H1 (cell line): ENCODE measurements at regions not wholly inside any gene's neighbourhood (a gene's known extent, or its start where the extent isn't known, plus 50 kb on each side); places are given as distances from the start of the nearest gene placed in this dataset.

Experiments
- CTCF ChIA-PET: fragments of 300-600 bp; sonication (Branson Sonifier 250); formaldehyde crosslinking; loops from one replicate; lab custom pipeline; 2021; ENCODE audit not compliant: partially characterized antibody; lab: Charles Lee
- POLR2A ChIA-PET: fragments of 300-600 bp; sonication (Branson Sonifier 250); formaldehyde crosslinking; loops from one replicate; lab custom pipeline; 2021; ENCODE audit warnings: inconsistent platforms; ENCODE audit not compliant: partially characterized antibody; lab: Charles Lee
- DNase-seq, 2 experiments: peaks; one replicate each; pipeline versions ENCODE4 v3.0.0 to v3.0.0-alpha.2; 2010 to 2022; ENCODE audit warnings: low spot score in 2 of 2, low read depth in 1 of 2, mixed read lengths in 1 of 2
- FAIRE-seq: peaks from 2 replicates; lab custom pipeline; 2011; peaks lifted over from hg19 to GRCh38; lab: Jason Lieb, UNC
- H2AFZ ChIP-seq: 2 replicates; pipeline ENCODE4 v1.8.1; 2012; ENCODE audit warnings: low read length, inconsistent platforms
- H2AK5ac ChIP-seq: 2 replicates; pipeline ENCODE4 v1.6.1; 2013; ENCODE audit warnings: low read depth, low read length
- H2BK120ac ChIP-seq: replicated peaks from 2 replicates; pipeline ENCODE3; 2013; ENCODE audit warnings: low read depth, low read length, inconsistent platforms
- H2BK12ac ChIP-seq: 2 replicates; pipeline ENCODE4 v1.6.1; 2013; ENCODE audit warnings: low read depth, low read length
- H2BK15ac ChIP-seq: 2 replicates; pipeline ENCODE4 v1.6.1; 2013; ENCODE audit warnings: low read length
- H2BK20ac ChIP-seq: 2 replicates; pipeline ENCODE4 v1.6.1; 2013; ENCODE audit warnings: low read length
- H2BK5ac ChIP-seq: 2 replicates; pipeline ENCODE4 v1.6.1; 2013; ENCODE audit warnings: low read depth, low read length
- H3K14ac ChIP-seq: 2 replicates; pipeline ENCODE4 v1.6.1; 2013; ENCODE audit warnings: inconsistent platforms; ENCODE audit not compliant: insufficient read length
- H3K18ac ChIP-seq: 2 replicates; pipeline ENCODE4 v1.6.1; 2013; ENCODE audit warnings: low read length; ENCODE audit errors: extremely low read depth
- H3K23ac ChIP-seq: 2 replicates; pipeline ENCODE4 v1.6.1; 2013; ENCODE audit warnings: inconsistent platforms; ENCODE audit not compliant: insufficient read length
- H3K23me2 ChIP-seq: 2 replicates; pipeline ENCODE4 v1.6.1; 2013; ENCODE audit warnings: low read depth, low read length
- H3K27ac ChIP-seq: 2 replicates; pipeline ENCODE4 v1.6.1; 2011; ENCODE audit warnings: low read depth, low read length, inconsistent platforms
- H3K27me3 ChIP-seq, 4 experiments: replicated peaks in 1 of 4; 1 replicate in 1 of 4; 2 replicates in 3 of 4; pipeline versions ENCODE4 v1.6.1 to v1.8.1; 2011 to 2013; ENCODE audit warnings: low read length in 3 of 4, mild to moderate bottlenecking in 3 of 4, inconsistent platforms in 2 of 4, mixed read lengths in 2 of 4, moderate library complexity in 1 of 4; ENCODE audit not compliant: control insufficient read depth in 3 of 4, insufficient read depth in 3 of 4; ENCODE audit errors: extremely low read depth in 1 of 4
- H3K36me3 ChIP-seq, 4 experiments: 2 replicates each; pipeline versions ENCODE4 v1.6.1 to v1.8.1; 2011 to 2013; ENCODE audit warnings: mild to moderate bottlenecking in 4 of 4, low read length in 3 of 4, moderate library complexity in 2 of 4, control low read depth in 1 of 4, inconsistent platforms in 1 of 4; ENCODE audit not compliant: insufficient read depth in 4 of 4, control insufficient read depth in 2 of 4
- H3K4ac ChIP-seq: replicated peaks from 2 replicates; pipeline ENCODE3; 2013; ENCODE audit warnings: low read length, low read depth, mixed read lengths, inconsistent platforms; ENCODE audit not compliant: insufficient read length
- H3K4me1 ChIP-seq, 4 experiments: replicated peaks in 1 of 4; 1 replicate in 1 of 4; 2 replicates in 3 of 4; pipeline versions ENCODE4 v1.6.1 to v1.8.1; 2011 to 2013; ENCODE audit warnings: low read length in 3 of 4, inconsistent platforms in 2 of 4, mixed read lengths in 1 of 4; ENCODE audit not compliant: insufficient read depth in 4 of 4, control insufficient read depth in 3 of 4
- H3K4me2 ChIP-seq, 2 experiments: 2 replicates each; pipeline versions ENCODE4 v1.6.1 to v1.8.1; 2011 to 2013; ENCODE audit warnings: low read depth in 2 of 2, low read length in 2 of 2, control low read depth in 1 of 2, inconsistent platforms in 1 of 2, mild to moderate bottlenecking in 1 of 2; ENCODE audit not compliant: insufficient read depth in 1 of 2
- H3K4me3 ChIP-seq, 4 experiments: fragments of 200-600, 300-600 bp in 1 of 4; sonication (generic), shearing (Covaris generic), sonication (Bioruptor Twin) in 1 of 4; 2 replicates each; pipeline versions ENCODE4 v1.5.1 to v1.8.1; 2011 to 2016; ENCODE audit warnings: low read length in 4 of 4, low read depth in 3 of 4, control low read depth in 2 of 4, inconsistent platforms in 2 of 4, mild to moderate bottlenecking in 2 of 4, mixed read lengths in 1 of 4, moderate library complexity in 1 of 4; ENCODE audit not compliant: insufficient read depth in 2 of 4; ENCODE audit errors: extremely low read depth in 1 of 4
- H3K56ac ChIP-seq: replicated peaks from 2 replicates; pipeline ENCODE3; 2013; ENCODE audit warnings: low read depth, mild to moderate bottlenecking, mixed read lengths, low read length, inconsistent platforms; ENCODE audit not compliant: insufficient read length
- H3K79me1 ChIP-seq: 2 replicates; pipeline ENCODE4 v1.6.1; 2013; ENCODE audit warnings: low read depth, low read length, control low read depth
- H3K79me2 ChIP-seq, 2 experiments: 2 replicates each; pipeline versions ENCODE4 v1.6.1 to v1.8.1; 2012 to 2013; ENCODE audit warnings: low read length in 2 of 2, mild to moderate bottlenecking in 2 of 2, inconsistent platforms in 1 of 2; ENCODE audit not compliant: insufficient read depth in 2 of 2, control insufficient read depth in 1 of 2
- H3K9ac ChIP-seq, 4 experiments: replicated peaks in 1 of 4; 1 replicate in 1 of 4; 2 replicates in 3 of 4; pipeline versions ENCODE4 v1.6.1 to v1.8.1; 2011 to 2013; ENCODE audit warnings: low read depth in 3 of 4, low read length in 3 of 4, control low read depth in 2 of 4, mild to moderate bottlenecking in 2 of 4, moderate library complexity in 2 of 4, inconsistent platforms in 1 of 4; ENCODE audit errors: extremely low read depth in 1 of 4
- H3K9me3 ChIP-seq, 2 experiments: 2 replicates each; pipeline versions ENCODE4 v1.6.1 to v1.8.1; 2012 to 2013; ENCODE audit warnings: mild to moderate bottlenecking in 2 of 2, moderate library complexity in 2 of 2, control low read depth in 1 of 2, inconsistent platforms in 1 of 2, low read depth in 1 of 2, low read length in 1 of 2, mixed read lengths in 1 of 2; ENCODE audit not compliant: insufficient read depth in 2 of 2
- H4K20me1 ChIP-seq, 2 experiments: replicated peaks in 1 of 2; 2 replicates each; pipeline versions ENCODE3 to v1.8.1; 2011 to 2013; ENCODE audit warnings: inconsistent platforms in 2 of 2, low read length in 2 of 2, mild to moderate bottlenecking in 1 of 2; ENCODE audit not compliant: insufficient read depth in 2 of 2, control insufficient read depth in 1 of 2
- H4K5ac ChIP-seq: 2 replicates; pipeline ENCODE4 v1.6.1; 2013; ENCODE audit warnings: low read length, low read depth, mixed read lengths, inconsistent platforms; ENCODE audit not compliant: insufficient read length
- H4K8ac ChIP-seq: 2 replicates; pipeline ENCODE4 v1.8.0; 2013; ENCODE audit warnings: mild to moderate bottlenecking, moderate library complexity, low read length, inconsistent platforms; ENCODE audit not compliant: insufficient read depth; ENCODE audit errors: extremely low read depth
- H4K91ac ChIP-seq: replicated peaks from 2 replicates; pipeline ENCODE3; 2013; ENCODE audit warnings: low read length, mixed read lengths, inconsistent platforms; ENCODE audit not compliant: insufficient read length
- BCL11A ChIP-seq, 2 experiments: IDR thresholded peaks; one replicate each; pipeline ENCODE4 v1.6.1; 2011; ENCODE audit warnings: low read depth in 2 of 2, low read length in 2 of 2, mild to moderate bottlenecking in 2 of 2
- CEBPB ChIP-seq: IDR thresholded peaks from 2 replicates; pipeline ENCODE4 v1.6.1; 2012; ENCODE audit warnings: low read depth, low read length
- CHD2 ChIP-seq: IDR thresholded peaks from 2 replicates; pipeline ENCODE4 v1.6.1; 2012; ENCODE audit warnings: low read length, improper control_type of control experiment
- JUND ChIP-seq: IDR thresholded peaks from 2 replicates; pipeline ENCODE4 v1.6.1; 2011; ENCODE audit warnings: mild to moderate bottlenecking, improper control_type of control experiment, low read length
- POLR2AphosphoS5 ChIP-seq: IDR thresholded peaks from 2 replicates; pipeline ENCODE4 v1.6.1; 2011; ENCODE audit warnings: low read depth, low read length
- RBBP5 ChIP-seq: IDR thresholded peaks from 2 replicates; pipeline ENCODE4 v1.7.1; 2012; ENCODE audit warnings: low read depth, mild to moderate bottlenecking, inconsistent platforms, low read length, moderate library complexity, borderline replicate concordance
- RNF2 ChIP-seq: fragments of 200-900, 300-1000 bp; sonication (generic); IDR thresholded peaks from 2 replicates; pipeline ENCODE4 v1.7.1; 2016; ENCODE audit warnings: borderline replicate concordance, low read depth, mild to moderate bottlenecking, antibody characterized with exemption, low read length; ENCODE audit not compliant: poor library complexity, severe bottlenecking; ENCODE audit errors: missing control alignments
- SIX5 ChIP-seq: IDR thresholded peaks from 2 replicates; pipeline ENCODE4 v1.6.1; 2011; ENCODE audit warnings: mild to moderate bottlenecking, low read depth, low read length
- SP1 ChIP-seq: IDR thresholded peaks from 2 replicates; pipeline ENCODE4 v1.6.1; 2011; ENCODE audit warnings: low read depth, low read length
- SP2 ChIP-seq: IDR thresholded peaks from 2 replicates; pipeline ENCODE4 v1.6.1; 2012; ENCODE audit warnings: mild to moderate bottlenecking, low read length, inconsistent platforms
- SRF ChIP-seq: IDR thresholded peaks from 2 replicates; pipeline ENCODE4 v1.6.1; 2011; ENCODE audit warnings: mild to moderate bottlenecking, low read depth, low read length, moderate library complexity
- SUZ12 ChIP-seq: fragments of 200-600 bp; sonication (generic); IDR thresholded peaks from 2 replicates; pipeline ENCODE4 v1.6.1; 2012; ENCODE audit warnings: mild to moderate bottlenecking, inconsistent platforms, low read length, moderate library complexity, mixed read lengths
- TAF7 ChIP-seq: optimal IDR thresholded peaks from 2 replicates; pipeline ENCODE3; 2011; ENCODE audit warnings: low read depth, mild to moderate bottlenecking, inconsistent platforms, low read length, moderate library complexity, borderline replicate concordance
- WGBS, 2 experiments: shearing (Covaris generic) in 1 of 2; methylation state at CpG; one replicate each; pipeline versions ENCODE4 v1.1.6 to v1.1.7; 2013 to 2015; ENCODE audit warnings: low lambda C conversion rate in 2 of 2, mixed read lengths in 2 of 2, inconsistent platforms in 1 of 2, low coverage in 1 of 2, missing lambda C conversion rate in 1 of 2; ENCODE audit not compliant: insufficient replicate concordance in 2 of 2, insufficient coverage in 1 of 2, insufficient read length in 1 of 2; ENCODE audit errors: extremely low coverage in 1 of 2, missing lambda C conversion rate in 1 of 2; 5-methylcytosine and 5-hydroxymethylcytosine counted together
- TF ChIP-seq, protein P1 (sequence below): IDR thresholded peaks from 2 replicates; pipeline ENCODE4 v1.6.1; 2012; ENCODE audit warnings: inconsistent platforms
- TF ChIP-seq, protein P2 (sequence below): IDR thresholded peaks from 2 replicates; pipeline ENCODE4 v1.6.1; 2011; ENCODE audit warnings: low read length, improper control_type of control experiment

DNA sequence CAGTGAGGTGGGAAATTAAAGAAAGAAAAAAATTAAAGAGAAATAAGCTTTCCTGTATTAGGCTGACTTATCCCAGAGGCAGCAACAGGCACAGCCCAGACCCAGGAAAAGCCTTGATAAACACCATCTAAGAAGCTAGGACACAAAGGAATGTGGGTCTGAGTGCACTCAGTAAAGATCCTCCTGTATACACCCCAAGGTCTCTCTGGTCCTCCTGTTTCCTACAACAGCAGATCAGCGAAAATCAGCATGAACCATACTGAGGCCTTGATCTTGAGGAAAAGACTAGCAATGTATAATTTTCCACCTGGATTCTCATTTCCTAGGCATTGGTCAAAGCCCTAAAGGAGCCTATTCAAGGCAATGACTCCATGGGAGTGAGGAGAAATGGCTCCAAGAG, 486.3 kb upstream of the CCDC196 start:
- H3K9ac ChIP-seq: no peak overlapping the region
- H3K56ac ChIP-seq: no peak overlapping the region
- H4K91ac ChIP-seq: no peak overlapping the region
- H2BK15ac ChIP-seq: no peak overlapping the region
- no peak overlapping the region for H3K4ac ChIP-seq
- no peak overlapping the region for H3K23ac ChIP-seq
- H3K18ac ChIP-seq: no peak overlapping the region
- no peak for FAIRE-seq
- ChIA-PET CTCF (interaction anchor here (0.7 to 0.9 kb wide), 2 partner anchors 11 to 41 kb away, joined by 3 read pairs; no protein-coding TSS in a partner anchor), POLR2A (no interaction called here)
- H3K9me3 ChIP-seq: peaks cover 28 to 31% of the 10 kb centered on the region in 2 experiments
- no peak overlapping the region for H2AK5ac ChIP-seq
- no peak overlapping the region for H2BK12ac ChIP-seq
- no peak overlapping the region for H3K14ac ChIP-seq
- no peak overlapping the region for H4K8ac ChIP-seq
- H2BK120ac ChIP-seq: no peak overlapping the region
- no peak overlapping the region for H3K27ac ChIP-seq
- H3K4me2 ChIP-seq: no peak overlapping the region
- H3K27me3 ChIP-seq: no peaks in the 10 kb centered on the region
- 83% methylated on average over 1 of the region's 1 CpG; no CpG with 5 or more reads in 1 of the 2 experiments for WGBS, 2 experiments
- H3K79me2 ChIP-seq: no peaks in the 10 kb centered on the region
- H3K4me3 ChIP-seq: no peak overlapping the region
- DNase-seq: no peak
- peaks cover 0 to 4% (median 2%) of the 10 kb centered on the region in 4 experiments; a peak in 2 of 7 replicates for H3K4me1 ChIP-seq
- H4K5ac ChIP-seq: no peak overlapping the region
- H4K20me1 ChIP-seq: no peaks in the 10 kb centered on the region
- no peaks in the 10 kb centered on the region for H3K36me3 ChIP-seq
- H3K23me2 ChIP-seq: no peaks in the 10 kb centered on the region
- H2BK5ac ChIP-seq: no peak overlapping the region
- no peak overlapping the region for H2AFZ ChIP-seq
- H3K79me1 ChIP-seq: no peaks in the 10 kb centered on the region
- no peak overlapping the region for H2BK20ac ChIP-seq
- TF ChIP-seq RBBP5 (no peak), SRF (no peak), CHD2 (no peak), SIX5 (no peak), SP1 (no peak), CEBPB (no peak), JUND (no peak), RNF2 (no peak), TAF7 (no peak), SP2 (no peak), POLR2AphosphoS5 (no peak), BCL11A (IDR thresholded peaks at IDR 0.05; ENCODE audit: low read depth in 2 of 2, low read length in 2 of 2) (no peak), SUZ12 (no peak)
- TF ChIP-seq, protein P1, sequence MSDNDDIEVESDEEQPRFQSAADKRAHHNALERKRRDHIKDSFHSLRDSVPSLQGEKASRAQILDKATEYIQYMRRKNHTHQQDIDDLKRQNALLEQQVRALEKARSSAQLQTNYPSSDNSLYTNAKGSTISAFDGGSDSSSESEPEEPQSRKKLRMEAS: no peak
- TF ChIP-seq, protein P2, sequence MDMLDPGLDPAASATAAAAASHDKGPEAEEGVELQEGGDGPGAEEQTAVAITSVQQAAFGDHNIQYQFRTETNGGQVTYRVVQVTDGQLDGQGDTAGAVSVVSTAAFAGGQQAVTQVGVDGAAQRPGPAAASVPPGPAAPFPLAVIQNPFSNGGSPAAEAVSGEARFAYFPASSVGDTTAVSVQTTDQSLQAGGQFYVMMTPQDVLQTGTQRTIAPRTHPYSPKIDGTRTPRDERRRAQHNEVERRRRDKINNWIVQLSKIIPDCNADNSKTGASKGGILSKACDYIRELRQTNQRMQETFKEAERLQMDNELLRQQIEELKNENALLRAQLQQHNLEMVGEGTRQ: no peak
